SK-N-SH treated with all-trans-retinoic acid at 6 μM for 48 hours (cell line): ENCODE measurements at regions not wholly inside any gene's neighbourhood (a gene's known extent, or its start where the extent isn't known, plus 50 kb on each side); places are given as distances from the start of the nearest gene placed in this dataset.

Experiments used
- ARNTL ChIP-seq: fragments of 450-650 bp; formaldehyde crosslinking; IDR thresholded peaks from 2 replicates; pipeline ENCODE4 v1.5.0; 2020; ENCODE audit warnings: low read depth, mild to moderate bottlenecking, moderate library complexity, borderline replicate concordance
- CREB5 ChIP-seq: fragments of 250-450 bp; sonication (Bioruptor Pico); IDR thresholded peaks from 2 replicates; pipeline ENCODE4 v1.5.1; 2020; ENCODE audit warnings: low read depth, mild to moderate bottlenecking, moderate library complexity
- GLIS3 ChIP-seq: fragments of 250-450 bp; sonication (Bioruptor Pico); IDR thresholded peaks from 2 replicates; pipeline ENCODE4 v1.5.0; 2020; ENCODE audit warnings: mild to moderate bottlenecking, moderate library complexity
- ISL1 ChIP-seq: fragments of 250-450 bp; sonication (Bioruptor Pico); IDR thresholded peaks from 2 replicates; pipeline ENCODE4 v2.1.2; 2022; ENCODE audit warnings: mild to moderate bottlenecking, moderate library complexity
- RARB ChIP-seq: fragments of 250-450 bp; sonication (Bioruptor Pico); IDR thresholded peaks from 2 replicates; pipeline ENCODE4 v1.8.0; 2021; ENCODE audit warnings: mild to moderate bottlenecking, moderate library complexity
- TCF4 ChIP-seq: fragments of 250-450 bp; sonication (Bioruptor Pico); IDR thresholded peaks from 2 replicates; pipeline ENCODE4 v1.8.0; 2021; ENCODE audit warnings: mild to moderate bottlenecking, moderate library complexity, borderline replicate concordance
- TOX ChIP-seq: fragments of 250-450 bp; sonication (Bioruptor Pico); IDR thresholded peaks from 2 replicates; pipeline ENCODE4 v1.8.0; 2021; ENCODE audit warnings: mild to moderate bottlenecking, moderate library complexity, borderline replicate concordance
- ZC3H10 ChIP-seq: fragments of 250-450 bp; sonication (Bioruptor Pico); IDR thresholded peaks from 2 replicates; pipeline ENCODE4 v1.5.1; 2021; ENCODE audit warnings: mild to moderate bottlenecking, moderate library complexity
- ZFP3 ChIP-seq: fragments of 250-450 bp; sonication (Bioruptor Pico); IDR thresholded peaks from 2 replicates; pipeline ENCODE4 v1.5.0; 2020; ENCODE audit warnings: mild to moderate bottlenecking, moderate library complexity
- TF ChIP-seq, protein P1 (sequence below): fragments of 250-450 bp; sonication (Bioruptor Pico); IDR thresholded peaks from 2 replicates; pipeline ENCODE4 v1.8.0; 2020; ENCODE audit warnings: mild to moderate bottlenecking, moderate library complexity, borderline replicate concordance

- TF ChIP-seq TOX (no peak), ISL1 (no peak), RARB (CRISPR knock-in tag) (no peak), ZFP3 (no peak), ZC3H10 (CRISPR knock-in tag) (no peak), GLIS3 (CRISPR knock-in tag) (no peak), TCF4 (CRISPR knock-in tag) (no peak), ARNTL (no peak), CREB5 (no peak)
- TF ChIP-seq, protein P1, sequence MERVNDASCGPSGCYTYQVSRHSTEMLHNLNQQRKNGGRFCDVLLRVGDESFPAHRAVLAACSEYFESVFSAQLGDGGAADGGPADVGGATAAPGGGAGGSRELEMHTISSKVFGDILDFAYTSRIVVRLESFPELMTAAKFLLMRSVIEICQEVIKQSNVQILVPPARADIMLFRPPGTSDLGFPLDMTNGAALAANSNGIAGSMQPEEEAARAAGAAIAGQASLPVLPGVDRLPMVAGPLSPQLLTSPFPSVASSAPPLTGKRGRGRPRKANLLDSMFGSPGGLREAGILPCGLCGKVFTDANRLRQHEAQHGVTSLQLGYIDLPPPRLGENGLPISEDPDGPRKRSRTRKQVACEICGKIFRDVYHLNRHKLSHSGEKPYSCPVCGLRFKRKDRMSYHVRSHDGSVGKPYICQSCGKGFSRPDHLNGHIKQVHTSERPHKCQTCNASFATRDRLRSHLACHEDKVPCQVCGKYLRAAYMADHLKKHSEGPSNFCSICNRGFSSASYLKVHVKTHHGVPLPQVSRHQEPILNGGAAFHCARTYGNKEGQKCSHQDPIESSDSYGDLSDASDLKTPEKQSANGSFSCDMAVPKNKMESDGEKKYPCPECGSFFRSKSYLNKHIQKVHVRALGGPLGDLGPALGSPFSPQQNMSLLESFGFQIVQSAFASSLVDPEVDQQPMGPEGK: no peak
These were observed 187.8 kb downstream of the ANKRD60 start for GRCh38 chr20:58040447-58041290.
